Adrenal gland (tissue), 9 donors: ENCODE measurements at regions not wholly inside any gene's neighbourhood (a gene's known extent, or its start where the extent isn't known, plus 50 kb on each side); places are given as distances from the start of the nearest gene placed in this dataset.

Experiments used
- DNase-seq, 7 donors: peaks; one replicate each; pipeline ENCODE4 v3.0.0-alpha.2; 2019 to 2020
- H3K27ac ChIP-seq, 5 donors: fragments of 200-600 bp; sonication (generic) in 4 of 5; 1 replicate in 3 of 5; 2 replicates in 2 of 5; pipeline versions ENCODE4 v1.5.1 to v1.8.0; 2016 to 2020; ENCODE audit warnings: mild to moderate bottlenecking in 1 of 5
- H3K27me3 ChIP-seq: fragments of 200-600 bp; 2 replicates; pipeline ENCODE4 v1.8.0; 2021
- H3K36me3 ChIP-seq, 2 donors: fragments of 200-600 bp; replicated peaks in 1 of 2; 1 replicate in 1 of 2; 2 replicates in 1 of 2; pipeline versions ENCODE4 v1.5.1 to v1.8.0; 2018 to 2022
- H3K4me1 ChIP-seq, 2 donors: fragments of 200-600 bp; replicated peaks in 1 of 2; 1 replicate in 1 of 2; 2 replicates in 1 of 2; pipeline versions ENCODE4 v1.5.1 to v1.8.0; 2018 to 2021
- H3K4me3 ChIP-seq, 4 donors: fragments of 200-600 bp; sonication (generic) in 3 of 4; one replicate each; pipeline ENCODE4 v1.5.1; 2016 to 2018
- H3K9me3 ChIP-seq, 3 donors: fragments of 200-600 bp; sonication (generic) in 1 of 3; replicated peaks in 1 of 3; 1 replicate in 2 of 3; 2 replicates in 1 of 3; pipeline versions ENCODE4 v1.5.1 to v1.8.0; 2016 to 2021
- CTCF ChIP-seq, 6 experiments: fragments of 450-650 bp in 4 of 6; fragments of 200-600 bp in 2 of 6; sonication (generic) in 1 of 6; IDR thresholded peaks; 1 replicate in 5 of 6; 2 replicates in 1 of 6; pipeline versions ENCODE4 v1.5.1 to v1.8.0; 2016 to 2021; ENCODE audit warnings: antibody characterized with exemption in 6 of 6, mild to moderate bottlenecking in 2 of 6, moderate library complexity in 1 of 6
- POLR2A ChIP-seq, 2 donors: fragments of 450-650 bp; IDR thresholded peaks; one replicate each; pipeline ENCODE4 v1.6.1; 2017; ENCODE audit warnings: antibody characterized with exemption in 2 of 2, mild to moderate bottlenecking in 2 of 2, moderate library complexity in 1 of 2
- WGBS, 4 donors: extraction: QIAGEN DNeasy Blood & Tissue Kit in 2 of 4; methylation state at CpG; one replicate each; pipeline versions ENCODE4 v1.1.5 to v1.1.7; 2013 to 2017; 5-methylcytosine and 5-hydroxymethylcytosine counted together
- intact Hi-C, 2 donors: fragments of 100-400 bp; cut with DNase I; formaldehyde crosslinking; loops; one replicate each; pipeline versions ENCODE4 v1.14.1 to v1.15.0; 2022 to 2023
- donor health status: healthy with polysubstance abuse.
- donor health status: Bipolar disorder and iron deficiency.
- donor health status: DM: yes; HTN: yes; CAD: no.
- donor health status: DM: no; HTN: no; CAD: no.
- donor health status: DM: no; HTN: no; CAD: no.

GRCh38 chr2:235194351-235194750, 242.5 kb downstream of the SH3BP4 start:
- no peak for TF ChIP-seq POLR2A (IDR thresholded peaks at IDR 0.05)
- no peak for TF ChIP-seq CTCF (IDR thresholded peaks at IDR 0.05)
- Histone ChIP-seq H3K4me3 (no peak overlapping the region), H3K36me3 (no peaks in the 10 kb centered on the region), H3K9me3 (no peaks in the 10 kb centered on the region), H3K27me3 (no peaks in the 10 kb centered on the region), H3K27ac (no peak overlapping the region), H3K4me1 (no peaks in the 10 kb centered on the region)
- 79 to 100% (median 85%) methylated on average over 2 of the region's 2 CpGs for WGBS, 4 donors
- intact Hi-C loops = no loop called here
- DNase-seq = no peak

GRCh38 chr2:235194836-235195235, 243.0 kb downstream of the SH3BP4 start:
- no peaks in the 10 kb centered on the region for H3K36me3 ChIP-seq
- intact Hi-C loops = no loop called here
- WGBS, 4 donors = 35 to 74% (median 57%) methylated on average over 3 of the region's 3 CpGs

GRCh38 chr2:235195921-235196320, 244.1 kb downstream of the SH3BP4 start:
- Histone ChIP-seq H3K4me1 (no peaks in the 10 kb centered on the region), H3K36me3 (no peaks in the 10 kb centered on the region), H3K27me3 (no peaks in the 10 kb centered on the region), H3K27ac (no peak overlapping the region), H3K4me3 (no peak overlapping the region), H3K9me3 (no peaks in the 10 kb centered on the region)
- intact Hi-C loops = no loop called here
- DNase-seq = no peak
- TF ChIP-seq CTCF (IDR thresholded peaks at IDR 0.05) = no peak
- TF ChIP-seq POLR2A (IDR thresholded peaks at IDR 0.05) = no peak
- WGBS, 4 donors = 82 to 89% (median 84%) methylated on average over 5 of the region's 5 CpGs

More at GRCh38 chr2:235194836-235195235, 243.0 kb downstream of the SH3BP4 start:
- H3K4me3 ChIP-seq = no peak overlapping the region
- no peak overlapping the region for H3K27ac ChIP-seq
- no peaks in the 10 kb centered on the region for H3K4me1 ChIP-seq
- TF ChIP-seq POLR2A (IDR thresholded peaks at IDR 0.05) (no peak), CTCF (IDR thresholded peaks at IDR 0.05) (no peak)
- no peak for DNase-seq
- H3K27me3 ChIP-seq = no peaks in the 10 kb centered on the region
- H3K9me3 ChIP-seq = no peaks in the 10 kb centered on the region

- 83 to 99% (median 91%) methylated on average over 9 of the region's 9 CpGs for WGBS, 4 donors
- H3K9me3 ChIP-seq = no peaks in the 10 kb centered on the region
- no peak overlapping the region for H3K4me3 ChIP-seq
- H3K36me3 ChIP-seq = no peaks in the 10 kb centered on the region
- intact Hi-C loops = no loop called here
- DNase-seq = no peak
- TF ChIP-seq POLR2A (IDR thresholded peaks at IDR 0.05) (no peak), CTCF (IDR thresholded peaks at IDR 0.05) (no peak)
- H3K27ac ChIP-seq = no peak overlapping the region
- H3K27me3 ChIP-seq = no peaks in the 10 kb centered on the region
- H3K4me1 ChIP-seq = no peaks in the 10 kb centered on the region
Measured at GRCh38 chr2:235199128-235199527, 247.3 kb downstream of the SH3BP4 start.
